Liver (tissue), 8 donors: ENCODE measurements at regions not wholly inside any gene's neighbourhood (a gene's known extent, or its start where the extent isn't known, plus 50 kb on each side); places are given as distances from the start of the nearest gene placed in this dataset.

Source experiments
- DNase-seq: peaks from one replicate; pipeline ENCODE4 v3.0.0-alpha.2; 2017; ENCODE audit warnings: low spot score
- H3K27ac ChIP-seq, 2 donors: one replicate each; pipeline ENCODE4 v1.7.0; 2013; ENCODE audit warnings: inconsistent platforms in 2 of 2, low read length in 2 of 2, control low read depth in 1 of 2, low read depth in 1 of 2, mild to moderate bottlenecking in 1 of 2
- H3K27me3 ChIP-seq, 4 donors: one replicate each; pipeline versions ENCODE4 v1.6.1 to v1.7.0; 2013; ENCODE audit warnings: low read length in 3 of 4, inconsistent platforms in 1 of 4, mild to moderate bottlenecking in 1 of 4, moderate library complexity in 1 of 4; ENCODE audit not compliant: control insufficient read depth in 4 of 4, insufficient read depth in 4 of 4
- H3K36me3 ChIP-seq, 4 donors: one replicate each; pipeline versions ENCODE4 v1.6.1 to v1.7.0; 2013; ENCODE audit warnings: low read length in 3 of 4, mild to moderate bottlenecking in 3 of 4, low read depth in 1 of 4, moderate library complexity in 1 of 4; ENCODE audit not compliant: control insufficient read depth in 4 of 4, insufficient read depth in 3 of 4
- H3K4me1 ChIP-seq, 4 donors: one replicate each; pipeline versions ENCODE4 v1.6.1 to v1.7.0; 2013; ENCODE audit warnings: low read length in 3 of 4, mild to moderate bottlenecking in 3 of 4, moderate library complexity in 1 of 4; ENCODE audit not compliant: control insufficient read depth in 4 of 4, insufficient read depth in 4 of 4
- H3K4me3 ChIP-seq, 3 donors: one replicate each; pipeline versions ENCODE4 v1.6.1 to v1.7.0; 2013; ENCODE audit warnings: low read length in 3 of 3, control low read depth in 1 of 3, low read depth in 1 of 3, mild to moderate bottlenecking in 1 of 3
- H3K9ac ChIP-seq, 2 donors: one replicate each; pipeline ENCODE4 v1.7.0; 2013; ENCODE audit warnings: low read length in 2 of 2, mild to moderate bottlenecking in 2 of 2, moderate library complexity in 2 of 2, control low read depth in 1 of 2, low read depth in 1 of 2
- H3K9me3 ChIP-seq, 4 donors: one replicate each; pipeline versions ENCODE4 v1.6.1 to v1.7.0; 2013; ENCODE audit warnings: low read length in 3 of 4; ENCODE audit not compliant: control insufficient read depth in 4 of 4
- ATF3 ChIP-seq: IDR thresholded peaks from 2 replicates; pipeline ENCODE4 v1.6.1; 2016; ENCODE audit warnings: antibody characterized with exemption
- FOXA1 ChIP-seq: IDR thresholded peaks from 2 replicates; pipeline ENCODE4 v1.6.1; 2016; ENCODE audit warnings: antibody characterized with exemption
- FOXA2 ChIP-seq: IDR thresholded peaks from 2 replicates; pipeline ENCODE4 v1.6.1; 2016; ENCODE audit warnings: antibody characterized with exemption
- GABPA ChIP-seq, 2 donors: IDR thresholded peaks in 1 of 2; conservative IDR thresholded peaks in 1 of 2; 2 replicates each; pipeline ENCODE4 v1.6.1; 2016; ENCODE audit warnings: antibody characterized with exemption in 2 of 2, mild to moderate bottlenecking in 1 of 2, moderate library complexity in 1 of 2
- HNF4A ChIP-seq, 2 donors: conservative IDR thresholded peaks; 2 replicates each; pipeline ENCODE4 v1.6.1; 2016; ENCODE audit warnings: antibody characterized with exemption in 2 of 2, mild to moderate bottlenecking in 2 of 2
- HNF4G ChIP-seq: IDR thresholded peaks from 2 replicates; pipeline ENCODE4 v1.6.1; 2016; ENCODE audit warnings: antibody characterized with exemption
- JUND ChIP-seq, 2 donors: IDR thresholded peaks; 2 replicates each; pipeline ENCODE4 v1.6.1; 2016; ENCODE audit warnings: antibody characterized with exemption in 2 of 2
- RAD21 ChIP-seq, 2 donors: IDR thresholded peaks; 2 replicates each; pipeline ENCODE4 v1.6.1; 2016; ENCODE audit warnings: antibody characterized with exemption in 2 of 2, mild to moderate bottlenecking in 2 of 2
- RXRA ChIP-seq, 2 donors: IDR thresholded peaks; 2 replicates each; pipeline ENCODE4 v1.6.1; 2017 to 2018; ENCODE audit warnings: antibody characterized with exemption in 2 of 2, mild to moderate bottlenecking in 1 of 2
- SP1 ChIP-seq: IDR thresholded peaks from 2 replicates; pipeline ENCODE4 v1.6.1; 2018; ENCODE audit warnings: antibody characterized with exemption, mild to moderate bottlenecking
- TAF1 ChIP-seq: conservative IDR thresholded peaks from 2 replicates; pipeline ENCODE4 v1.6.1; 2016; ENCODE audit warnings: antibody characterized with exemption, mild to moderate bottlenecking
- YY1 ChIP-seq: IDR thresholded peaks from 2 replicates; pipeline ENCODE4 v1.6.1; 2016; ENCODE audit warnings: antibody characterized with exemption, mild to moderate bottlenecking
- WGBS: extraction: QIAGEN DNeasy Blood & Tissue Kit; methylation state at CpG from one replicate; pipeline ENCODE4 v1.1.7; 2013; 5-methylcytosine and 5-hydroxymethylcytosine counted together
- TF ChIP-seq, protein P1 (sequence below): IDR thresholded peaks from 2 replicates; pipeline ENCODE4 v1.6.1; 2016; ENCODE audit warnings: antibody characterized with exemption
- TF ChIP-seq, protein P2 (sequence below): IDR thresholded peaks from 2 replicates; pipeline ENCODE4 v1.6.1; 2016; ENCODE audit warnings: antibody characterized with exemption, mild to moderate bottlenecking
- TF ChIP-seq, protein P3 (sequence below): fragments of 150-350 bp; IDR thresholded peaks from 2 replicates; pipeline ENCODE4 v1.5.1; 2017; ENCODE audit warnings: improper control_type of control experiment, low read depth, low read length; ENCODE audit not compliant: missing input control
- TF ChIP-seq, protein P4 (sequence below): IDR thresholded peaks from 2 replicates; pipeline ENCODE4 v1.6.1; 2016; ENCODE audit warnings: antibody characterized with exemption
- donor health status: healthy.
- donor health status: healthy.
- donor health status: healthy.
- donor health status: healthy.
- donor health status: healthy.

- Histone ChIP-seq H3K4me1 (no peaks in the 10 kb centered on the region), H3K4me3 (no peak overlapping the region), H3K27me3 (no peaks in the 10 kb centered on the region), H3K9me3 (peaks cover 0 to 1% (median 0%) of the 10 kb centered on the region in 4 donors), H3K27ac (no peak overlapping the region), H3K9ac (no peak overlapping the region), H3K36me3 (no peaks in the 10 kb centered on the region)
- TF ChIP-seq ATF3 (no peak), FOXA2 (no peak), TAF1 (no peak), RXRA (IDR thresholded peaks at IDR 0.05) (no peak), SP1 (no peak), FOXA1 (no peak), GABPA (IDR thresholded peaks at IDR 0.05 in 1 of 2, conservative IDR thresholded peaks at IDR 0.05 in 1 of 2) (no peak), YY1 (no peak), HNF4A (conservative IDR thresholded peaks at IDR 0.05) (no peak)
- TF ChIP-seq, protein P1, sequence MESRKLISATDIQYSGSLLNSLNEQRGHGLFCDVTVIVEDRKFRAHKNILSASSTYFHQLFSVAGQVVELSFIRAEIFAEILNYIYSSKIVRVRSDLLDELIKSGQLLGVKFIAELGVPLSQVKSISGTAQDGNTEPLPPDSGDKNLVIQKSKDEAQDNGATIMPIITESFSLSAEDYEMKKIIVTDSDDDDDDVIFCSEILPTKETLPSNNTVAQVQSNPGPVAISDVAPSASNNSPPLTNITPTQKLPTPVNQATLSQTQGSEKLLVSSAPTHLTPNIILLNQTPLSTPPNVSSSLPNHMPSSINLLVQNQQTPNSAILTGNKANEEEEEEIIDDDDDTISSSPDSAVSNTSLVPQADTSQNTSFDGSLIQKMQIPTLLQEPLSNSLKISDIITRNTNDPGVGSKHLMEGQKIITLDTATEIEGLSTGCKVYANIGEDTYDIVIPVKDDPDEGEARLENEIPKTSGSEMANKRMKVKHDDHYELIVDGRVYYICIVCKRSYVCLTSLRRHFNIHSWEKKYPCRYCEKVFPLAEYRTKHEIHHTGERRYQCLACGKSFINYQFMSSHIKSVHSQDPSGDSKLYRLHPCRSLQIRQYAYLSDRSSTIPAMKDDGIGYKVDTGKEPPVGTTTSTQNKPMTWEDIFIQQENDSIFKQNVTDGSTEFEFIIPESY = no peak
- TF ChIP-seq, protein P2, sequence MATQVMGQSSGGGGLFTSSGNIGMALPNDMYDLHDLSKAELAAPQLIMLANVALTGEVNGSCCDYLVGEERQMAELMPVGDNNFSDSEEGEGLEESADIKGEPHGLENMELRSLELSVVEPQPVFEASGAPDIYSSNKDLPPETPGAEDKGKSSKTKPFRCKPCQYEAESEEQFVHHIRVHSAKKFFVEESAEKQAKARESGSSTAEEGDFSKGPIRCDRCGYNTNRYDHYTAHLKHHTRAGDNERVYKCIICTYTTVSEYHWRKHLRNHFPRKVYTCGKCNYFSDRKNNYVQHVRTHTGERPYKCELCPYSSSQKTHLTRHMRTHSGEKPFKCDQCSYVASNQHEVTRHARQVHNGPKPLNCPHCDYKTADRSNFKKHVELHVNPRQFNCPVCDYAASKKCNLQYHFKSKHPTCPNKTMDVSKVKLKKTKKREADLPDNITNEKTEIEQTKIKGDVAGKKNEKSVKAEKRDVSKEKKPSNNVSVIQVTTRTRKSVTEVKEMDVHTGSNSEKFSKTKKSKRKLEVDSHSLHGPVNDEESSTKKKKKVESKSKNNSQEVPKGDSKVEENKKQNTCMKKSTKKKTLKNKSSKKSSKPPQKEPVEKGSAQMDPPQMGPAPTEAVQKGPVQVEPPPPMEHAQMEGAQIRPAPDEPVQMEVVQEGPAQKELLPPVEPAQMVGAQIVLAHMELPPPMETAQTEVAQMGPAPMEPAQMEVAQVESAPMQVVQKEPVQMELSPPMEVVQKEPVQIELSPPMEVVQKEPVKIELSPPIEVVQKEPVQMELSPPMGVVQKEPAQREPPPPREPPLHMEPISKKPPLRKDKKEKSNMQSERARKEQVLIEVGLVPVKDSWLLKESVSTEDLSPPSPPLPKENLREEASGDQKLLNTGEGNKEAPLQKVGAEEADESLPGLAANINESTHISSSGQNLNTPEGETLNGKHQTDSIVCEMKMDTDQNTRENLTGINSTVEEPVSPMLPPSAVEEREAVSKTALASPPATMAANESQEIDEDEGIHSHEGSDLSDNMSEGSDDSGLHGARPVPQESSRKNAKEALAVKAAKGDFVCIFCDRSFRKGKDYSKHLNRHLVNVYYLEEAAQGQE = no peak
- DNase-seq = no peak
Observed at GRCh38 chr5:122599000-122599399, 175.9 kb upstream of the SNX2 start.

DNA sequence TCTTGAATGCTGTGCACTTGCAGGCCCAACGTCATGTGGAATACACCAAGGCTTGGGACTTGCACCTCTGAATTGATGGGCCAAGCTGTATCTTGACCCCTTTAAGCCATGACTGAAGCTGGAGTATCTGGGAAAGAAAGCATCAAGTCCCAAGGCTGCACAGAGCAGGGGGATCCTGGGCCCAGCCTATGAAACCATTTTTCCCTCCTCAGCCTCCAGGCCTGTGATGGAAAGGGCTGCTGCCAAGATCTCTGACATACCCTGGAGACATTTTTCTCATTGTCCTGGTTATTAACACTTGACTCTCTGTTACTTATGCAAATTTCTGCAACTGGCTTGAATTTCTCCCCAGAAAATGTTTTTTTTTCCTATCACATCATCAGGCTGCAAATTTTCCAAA, 174.0 kb upstream of the SNX2 start:
- 80% methylated on average over 1 of the region's 1 CpG for WGBS
- no peaks in the 10 kb centered on the region for H3K36me3 ChIP-seq
- no peak overlapping the region for H3K27ac ChIP-seq
- no peaks in the 10 kb centered on the region for H3K4me1 ChIP-seq
- peaks cover 0 to 1% (median 0%) of the 10 kb centered on the region in 4 donors for H3K9me3 ChIP-seq
- no peaks in the 10 kb centered on the region for H3K27me3 ChIP-seq
- TF ChIP-seq YY1 (no peak), TAF1 (no peak)
- DNase-seq = no peak
- no peak overlapping the region for H3K9ac ChIP-seq
- H3K4me3 ChIP-seq = no peak overlapping the region

- H3K4me1 ChIP-seq = no peaks in the 10 kb centered on the region
- DNase-seq = no peak
- H3K4me3 ChIP-seq = no peak overlapping the region
- peaks cover 0 to 1% (median 0%) of the 10 kb centered on the region in 4 donors for H3K9me3 ChIP-seq
- 66% methylated on average over 1 of the region's 1 CpG for WGBS
- no peak overlapping the region for H3K9ac ChIP-seq
- no peak overlapping the region for H3K27ac ChIP-seq
- H3K27me3 ChIP-seq = no peaks in the 10 kb centered on the region
- no peaks in the 10 kb centered on the region for H3K36me3 ChIP-seq
- TF ChIP-seq, protein P1 = no peak
- TF ChIP-seq ATF3 (no peak), JUND (IDR thresholded peaks at IDR 0.05) (no peak), FOXA1 (no peak), HNF4G (no peak), HNF4A (conservative IDR thresholded peaks at IDR 0.05) (no peak), RAD21 (IDR thresholded peaks at IDR 0.05) (no peak), GABPA (IDR thresholded peaks at IDR 0.05 in 1 of 2, conservative IDR thresholded peaks at IDR 0.05 in 1 of 2) (no peak), SP1 (no peak)
- TF ChIP-seq, protein P3, sequence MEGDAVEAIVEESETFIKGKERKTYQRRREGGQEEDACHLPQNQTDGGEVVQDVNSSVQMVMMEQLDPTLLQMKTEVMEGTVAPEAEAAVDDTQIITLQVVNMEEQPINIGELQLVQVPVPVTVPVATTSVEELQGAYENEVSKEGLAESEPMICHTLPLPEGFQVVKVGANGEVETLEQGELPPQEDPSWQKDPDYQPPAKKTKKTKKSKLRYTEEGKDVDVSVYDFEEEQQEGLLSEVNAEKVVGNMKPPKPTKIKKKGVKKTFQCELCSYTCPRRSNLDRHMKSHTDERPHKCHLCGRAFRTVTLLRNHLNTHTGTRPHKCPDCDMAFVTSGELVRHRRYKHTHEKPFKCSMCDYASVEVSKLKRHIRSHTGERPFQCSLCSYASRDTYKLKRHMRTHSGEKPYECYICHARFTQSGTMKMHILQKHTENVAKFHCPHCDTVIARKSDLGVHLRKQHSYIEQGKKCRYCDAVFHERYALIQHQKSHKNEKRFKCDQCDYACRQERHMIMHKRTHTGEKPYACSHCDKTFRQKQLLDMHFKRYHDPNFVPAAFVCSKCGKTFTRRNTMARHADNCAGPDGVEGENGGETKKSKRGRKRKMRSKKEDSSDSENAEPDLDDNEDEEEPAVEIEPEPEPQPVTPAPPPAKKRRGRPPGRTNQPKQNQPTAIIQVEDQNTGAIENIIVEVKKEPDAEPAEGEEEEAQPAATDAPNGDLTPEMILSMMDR = no peak
- TF ChIP-seq, protein P4, sequence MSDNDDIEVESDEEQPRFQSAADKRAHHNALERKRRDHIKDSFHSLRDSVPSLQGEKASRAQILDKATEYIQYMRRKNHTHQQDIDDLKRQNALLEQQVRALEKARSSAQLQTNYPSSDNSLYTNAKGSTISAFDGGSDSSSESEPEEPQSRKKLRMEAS = no peak
Observed at GRCh38 chr5:122602700-122603099, 172.2 kb upstream of the SNX2 start.
